OCI-LY7 (cell line): ENCODE measurements at regions not wholly inside any gene's neighbourhood (a gene's known extent, or its start where the extent isn't known, plus 50 kb on each side); places are given as distances from the start of the nearest gene placed in this dataset.

Source experiments
- BruUV-seq: library from RNA; stranded (reverse); fragments of 400-500 nt; replicated peaks from 2 replicates; lab custom pipeline; 2021; lab: Mats Ljungman, UMichigan
- CTCF ChIA-PET: fragments of 300-600 bp; sonication (Branson Sonifier 250); formaldehyde crosslinking; loops from one replicate; lab custom pipeline; 2022; ENCODE audit warnings: antibody characterized with exemption; ENCODE audit not compliant: unreplicated experiment; lab: Charles Lee
- POLR2A ChIA-PET: fragments of 300-600 bp; sonication (Branson Sonifier 250); formaldehyde crosslinking; loops from one replicate; lab custom pipeline; 2022; ENCODE audit warnings: antibody characterized with exemption; lab: Charles Lee
- DNase-seq: peaks from one replicate; pipeline ENCODE4 v3.0.0-alpha.2; 2015; ENCODE audit warnings: low spot score
- H2AFZ ChIP-seq: fragments of 200-600 bp; sonication (generic), shearing (Covaris generic); 2 replicates; pipeline ENCODE4 v1.6.1; 2014; ENCODE audit warnings: mild to moderate bottlenecking, antibody characterized with exemption, low read length, moderate library complexity
- H3K27ac ChIP-seq: fragments of 200-600 bp; sonication (generic); 2 replicates; pipeline ENCODE4 v1.5.1; 2014; ENCODE audit warnings: mixed run types, low read depth, mild to moderate bottlenecking, moderate library complexity, low read length, inconsistent platforms; ENCODE audit not compliant: poor library complexity, severe bottlenecking
- H3K36me3 ChIP-seq: fragments of 200-600 bp; sonication (generic); 2 replicates; pipeline ENCODE4 v1.6.1; 2014; ENCODE audit warnings: mild to moderate bottlenecking, antibody characterized with exemption, low read length, moderate library complexity, mixed read lengths; ENCODE audit not compliant: insufficient read depth
- H3K4me1 ChIP-seq: fragments of 200-600 bp; sonication (generic); 2 replicates; pipeline ENCODE4 v1.5.1; 2014; ENCODE audit warnings: mild to moderate bottlenecking, low read length; ENCODE audit not compliant: insufficient read depth, poor library complexity, severe bottlenecking
- H3K4me2 ChIP-seq: fragments of 200-600 bp; sonication (generic); 2 replicates; pipeline ENCODE4 v1.6.1; 2014; ENCODE audit warnings: mild to moderate bottlenecking, low read length
- H3K4me3 ChIP-seq: fragments of 200-600 bp; sonication (generic); 2 replicates; pipeline ENCODE4 v1.5.1; 2014; ENCODE audit warnings: mild to moderate bottlenecking, low read depth, low read length; ENCODE audit not compliant: poor library complexity, severe bottlenecking
- H3K79me2 ChIP-seq: fragments of 200-600 bp; sonication (generic); 2 replicates; pipeline ENCODE4 v1.6.1; 2016; ENCODE audit warnings: low read depth, mild to moderate bottlenecking, low read length, moderate library complexity, mixed read lengths; ENCODE audit not compliant: insufficient read depth
- H3K9me2 ChIP-seq: fragments of 200-600 bp; sonication (generic); 2 replicates; pipeline ENCODE4 v1.6.1; 2016; ENCODE audit warnings: mild to moderate bottlenecking, low read length, mixed read lengths; ENCODE audit not compliant: insufficient read depth
- H3K9me3 ChIP-seq: fragments of 200-600 bp; sonication (generic); 2 replicates; pipeline ENCODE4 v1.6.1; 2014; ENCODE audit warnings: mild to moderate bottlenecking, mixed run types, low read length, mixed read lengths
- H4K20me1 ChIP-seq: fragments of 200-600 bp; sonication (generic); 2 replicates; pipeline ENCODE4 v1.6.1; 2014; ENCODE audit warnings: mild to moderate bottlenecking, antibody characterized with exemption, low read length, moderate library complexity, mixed read lengths; ENCODE audit not compliant: insufficient read depth
- CTCF ChIP-seq: fragments of 200-600 bp; sonication (generic); conservative IDR thresholded peaks from 2 replicates; pipeline ENCODE4 v1.5.1; 2014; ENCODE audit warnings: mild to moderate bottlenecking, antibody characterized with exemption, low read length, moderate library complexity, mixed read lengths
- EZH2phosphoT487 ChIP-seq: fragments of 200-600 bp; sonication (generic); IDR thresholded peaks from 2 replicates; pipeline ENCODE4 v1.6.1; 2018; ENCODE audit warnings: low read depth, borderline replicate concordance, mild to moderate bottlenecking, mixed run types, antibody characterized with exemption, low read length, moderate library complexity, mixed read lengths
- intact Hi-C: fragments of 100-400 bp; cut with micrococcal nuclease; formaldehyde crosslinking; loops from one replicate; pipeline ENCODE4 v1.10.0; 2022; ENCODE audit not compliant: unreplicated experiment

- intact Hi-C loops = no loop called here
- Histone ChIP-seq H4K20me1 (no peaks in the 10 kb centered on the region), H3K27ac (no peak overlapping the region), H3K79me2 (no peaks in the 10 kb centered on the region), H3K4me2 (no peak overlapping the region), H3K4me3 (no peak overlapping the region), H3K36me3 (no peaks in the 10 kb centered on the region), H3K9me3 (no peaks in the 10 kb centered on the region), H3K4me1 (no peaks in the 10 kb centered on the region), H3K9me2 (no peaks in the 10 kb centered on the region), H2AFZ (no peak overlapping the region)
- BruUV-seq = no TSS peak
- POLR2A ChIA-PET = no interaction called here
- DNase-seq = no peak
- CTCF ChIA-PET = no interaction called here
- no peak for TF ChIP-seq CTCF
- TF ChIP-seq EZH2phosphoT487 = no peak
Measured at GRCh38 chr11:56917708-56918400, 70.9 kb upstream of the OR5AK2 start.

- no peaks in the 10 kb centered on the region for H4K20me1 ChIP-seq
- no peak for DNase-seq
- no peak overlapping the region for H2AFZ ChIP-seq
- no TSS peak for BruUV-seq
- no peak overlapping the region for H3K27ac ChIP-seq
- no peak overlapping the region for H3K4me3 ChIP-seq
- no peaks in the 10 kb centered on the region for H3K36me3 ChIP-seq
- H3K9me2 ChIP-seq = no peaks in the 10 kb centered on the region
- no peak overlapping the region for H3K4me2 ChIP-seq
- no peaks in the 10 kb centered on the region for H3K4me1 ChIP-seq
- H3K9me3 ChIP-seq = no peaks in the 10 kb centered on the region
- H3K79me2 ChIP-seq = no peaks in the 10 kb centered on the region
- intact Hi-C loops = no loop called here
- no peak for TF ChIP-seq EZH2phosphoT487
- no peak for TF ChIP-seq CTCF
- POLR2A ChIA-PET = no interaction called here
- CTCF ChIA-PET = no interaction called here
Measured at GRCh38 chr11:56916587-56916986, 72.1 kb upstream of the OR5AK2 start.

GRCh38 chr11:56916162-56916561 lies 72.6 kb upstream of the OR5AK2 start:
- Histone ChIP-seq H3K4me1 (no peaks in the 10 kb centered on the region), H3K4me2 (no peak overlapping the region), H2AFZ (no peak overlapping the region), H4K20me1 (no peaks in the 10 kb centered on the region), H3K36me3 (no peaks in the 10 kb centered on the region), H3K27ac (no peak overlapping the region), H3K9me2 (no peaks in the 10 kb centered on the region), H3K79me2 (no peaks in the 10 kb centered on the region), H3K4me3 (no peak overlapping the region), H3K9me3 (no peaks in the 10 kb centered on the region)
- TF ChIP-seq CTCF (no peak), EZH2phosphoT487 (no peak)
- intact Hi-C loops = no loop called here
- no peak for DNase-seq
- ChIA-PET CTCF (no interaction called here), POLR2A (no interaction called here)
- no TSS peak for BruUV-seq
